HepG2 (cell line): ENCODE measurements at regions not wholly inside any gene's neighbourhood (a gene's known extent, or its start where the extent isn't known, plus 50 kb on each side); places are given as distances from the start of the nearest gene placed in this dataset.

ENCODE experiments used
- MAX ChIP-seq: IDR thresholded peaks from 2 replicates; pipeline ENCODE4 v1.6.1; 2012; ENCODE audit warnings: inconsistent platforms
- ZNF232 ChIP-seq: sonication (generic); formaldehyde crosslinking; IDR thresholded peaks from 2 replicates; pipeline ENCODE4 v1.4.0; 2020; ENCODE audit warnings: missing genetic modification reagents, borderline replicate concordance
- TF ChIP-seq, protein P1 (sequence below): sonication (generic); formaldehyde crosslinking; IDR thresholded peaks from 2 replicates; pipeline ENCODE4 v1.5.0; 2020; ENCODE audit warnings: mild to moderate bottlenecking, missing genetic modification reagents, moderate library complexity

- TF ChIP-seq ZNF232 (CRISPR knock-in tag) (no peak), MAX (no peak)
- TF ChIP-seq, protein P1, sequence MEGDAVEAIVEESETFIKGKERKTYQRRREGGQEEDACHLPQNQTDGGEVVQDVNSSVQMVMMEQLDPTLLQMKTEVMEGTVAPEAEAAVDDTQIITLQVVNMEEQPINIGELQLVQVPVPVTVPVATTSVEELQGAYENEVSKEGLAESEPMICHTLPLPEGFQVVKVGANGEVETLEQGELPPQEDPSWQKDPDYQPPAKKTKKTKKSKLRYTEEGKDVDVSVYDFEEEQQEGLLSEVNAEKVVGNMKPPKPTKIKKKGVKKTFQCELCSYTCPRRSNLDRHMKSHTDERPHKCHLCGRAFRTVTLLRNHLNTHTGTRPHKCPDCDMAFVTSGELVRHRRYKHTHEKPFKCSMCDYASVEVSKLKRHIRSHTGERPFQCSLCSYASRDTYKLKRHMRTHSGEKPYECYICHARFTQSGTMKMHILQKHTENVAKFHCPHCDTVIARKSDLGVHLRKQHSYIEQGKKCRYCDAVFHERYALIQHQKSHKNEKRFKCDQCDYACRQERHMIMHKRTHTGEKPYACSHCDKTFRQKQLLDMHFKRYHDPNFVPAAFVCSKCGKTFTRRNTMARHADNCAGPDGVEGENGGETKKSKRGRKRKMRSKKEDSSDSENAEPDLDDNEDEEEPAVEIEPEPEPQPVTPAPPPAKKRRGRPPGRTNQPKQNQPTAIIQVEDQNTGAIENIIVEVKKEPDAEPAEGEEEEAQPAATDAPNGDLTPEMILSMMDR (CRISPR knock-in tag): no peak
Measured at GRCh38 chr12:73547421-73547820, 990.2 kb upstream of the ATXN7L3B start.
